ENCODE measurements at regions not wholly inside any gene's neighbourhood (a gene's known extent, or its start where the extent isn't known, plus 50 kb on each side); places are given as distances from the start of the nearest gene placed in this dataset.

- Histone ChIP-seq H3F3A (ENCODE audit: low read depth) (no peaks in the 10 kb centered on the region), H2AFZ (replicated peaks) (no peak overlapping the region), H3K4me1 (no peaks in the 10 kb centered on the region), H3K36me3 (no peaks in the 10 kb centered on the region), H3K9ac (no peak overlapping the region), H3K4me2 (no peak overlapping the region), H3K27me3 (no peaks in the 10 kb centered on the region), H3K4me3 (no peak overlapping the region), H4K20me1 (ENCODE audit: low read depth) (no peaks in the 10 kb centered on the region), H3K79me2 (ENCODE audit: low read depth) (no peaks in the 10 kb centered on the region), H3K27ac (no peak overlapping the region), H3K9me3 (ENCODE audit: low read depth) (no peaks in the 10 kb centered on the region)
- Mint-ChIP-seq H3K4me3 (no peak overlapping the region), H3K27me3 (ENCODE audit: insufficient read depth, low read depth) (no peaks in the 10 kb centered on the region), H3K27ac (no peak overlapping the region), H3K36me3 (no peaks in the 10 kb centered on the region), H3K4me1 (no peaks in the 10 kb centered on the region), H3K9me3 (peaks cover 5% of the 10 kb centered on the region)
- no peak for DNase-seq (ENCODE audit: low spot score)
- TF ChIP-seq, protein P1, sequence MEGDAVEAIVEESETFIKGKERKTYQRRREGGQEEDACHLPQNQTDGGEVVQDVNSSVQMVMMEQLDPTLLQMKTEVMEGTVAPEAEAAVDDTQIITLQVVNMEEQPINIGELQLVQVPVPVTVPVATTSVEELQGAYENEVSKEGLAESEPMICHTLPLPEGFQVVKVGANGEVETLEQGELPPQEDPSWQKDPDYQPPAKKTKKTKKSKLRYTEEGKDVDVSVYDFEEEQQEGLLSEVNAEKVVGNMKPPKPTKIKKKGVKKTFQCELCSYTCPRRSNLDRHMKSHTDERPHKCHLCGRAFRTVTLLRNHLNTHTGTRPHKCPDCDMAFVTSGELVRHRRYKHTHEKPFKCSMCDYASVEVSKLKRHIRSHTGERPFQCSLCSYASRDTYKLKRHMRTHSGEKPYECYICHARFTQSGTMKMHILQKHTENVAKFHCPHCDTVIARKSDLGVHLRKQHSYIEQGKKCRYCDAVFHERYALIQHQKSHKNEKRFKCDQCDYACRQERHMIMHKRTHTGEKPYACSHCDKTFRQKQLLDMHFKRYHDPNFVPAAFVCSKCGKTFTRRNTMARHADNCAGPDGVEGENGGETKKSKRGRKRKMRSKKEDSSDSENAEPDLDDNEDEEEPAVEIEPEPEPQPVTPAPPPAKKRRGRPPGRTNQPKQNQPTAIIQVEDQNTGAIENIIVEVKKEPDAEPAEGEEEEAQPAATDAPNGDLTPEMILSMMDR (IDR thresholded peaks at IDR 0.05): no peak
- TF ChIP-seq EZH2 (IDR thresholded peaks at IDR 0.05): no peak
- TF ChIP-seq EZH2phosphoT487 (IDR thresholded peaks at IDR 0.05): no peak
These were observed 485.5 kb downstream of the NAF1 start for GRCh38 chr4:162681212-162681611.

DNA sequence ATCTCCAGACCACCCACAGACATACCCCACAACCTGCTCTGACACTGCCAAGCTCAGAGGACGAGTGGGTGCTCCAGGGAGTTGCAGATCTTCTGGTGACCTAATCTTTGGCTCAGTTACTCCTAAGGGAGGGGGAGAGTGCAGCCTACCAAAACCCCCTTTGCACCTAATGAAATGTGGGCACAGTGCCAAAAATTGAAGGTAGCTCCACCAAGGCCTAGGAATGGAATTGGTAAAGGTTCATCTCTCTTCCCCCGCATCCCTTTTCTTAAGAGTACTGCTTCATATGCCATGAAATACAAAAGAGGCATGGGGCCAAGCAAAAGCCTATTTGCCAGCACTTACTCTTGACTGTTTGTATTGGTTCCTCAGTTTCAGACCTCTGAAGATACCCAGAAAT lies 491.0 kb downstream of the NAF1 start:
- no peak overlapping the region for H3K9ac ChIP-seq
- no peaks in the 10 kb centered on the region for H3K27me3 ChIP-seq
- H3K27ac ChIP-seq: no peak overlapping the region
- H3K4me3 Mint-ChIP-seq: no peak overlapping the region
- no peak overlapping the region for H3K27ac Mint-ChIP-seq
- no peaks in the 10 kb centered on the region for H3K4me1 Mint-ChIP-seq
- H3K9me3 Mint-ChIP-seq: peaks cover 6% of the 10 kb centered on the region
- no peak for TF ChIP-seq EZH2 (IDR thresholded peaks at IDR 0.05)
- TF ChIP-seq, protein P1 (IDR thresholded peaks at IDR 0.05): no peak
- TF ChIP-seq EZH2phosphoT487 (IDR thresholded peaks at IDR 0.05): no peak
- no peak overlapping the region for H3K4me2 ChIP-seq
- H3K27me3 Mint-ChIP-seq (ENCODE audit: insufficient read depth, low read depth): no peaks in the 10 kb centered on the region
- H3K4me1 ChIP-seq: no peaks in the 10 kb centered on the region
- no peaks in the 10 kb centered on the region for H3K9me3 ChIP-seq (ENCODE audit: low read depth)
- no peak for DNase-seq (ENCODE audit: low spot score)
- no peaks in the 10 kb centered on the region for H3K79me2 ChIP-seq (ENCODE audit: low read depth)
- H3F3A ChIP-seq (ENCODE audit: low read depth): no peaks in the 10 kb centered on the region
- no peak overlapping the region for H2AFZ ChIP-seq (replicated peaks)
- H4K20me1 ChIP-seq (ENCODE audit: low read depth): no peaks in the 10 kb centered on the region
- no peaks in the 10 kb centered on the region for H3K36me3 ChIP-seq
- H3K36me3 Mint-ChIP-seq: no peaks in the 10 kb centered on the region
- H3K4me3 ChIP-seq: no peak overlapping the region

DNA sequence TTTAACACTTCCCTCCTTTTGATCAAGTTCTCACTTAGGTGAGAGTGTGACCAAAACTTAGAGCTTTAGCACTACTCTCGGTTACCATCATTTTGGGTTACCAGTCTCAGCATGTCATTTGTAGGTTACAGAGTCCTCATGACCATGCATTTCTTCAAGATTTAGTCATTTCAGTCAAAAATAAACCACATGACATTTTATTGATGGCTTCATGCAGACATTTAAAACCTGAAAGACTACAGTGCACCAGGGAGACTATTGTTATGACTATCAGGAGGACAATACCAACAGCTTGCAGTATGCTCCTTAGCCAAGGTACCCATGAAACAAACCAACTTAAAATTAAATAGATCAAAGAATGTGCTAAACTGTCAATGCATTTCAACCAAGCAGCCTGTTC lies 498.1 kb upstream of the FSTL5 start:
- Mint-ChIP-seq H3K4me3 (no peak overlapping the region), H3K4me1 (no peaks in the 10 kb centered on the region), H3K9me3 (peaks cover 2% of the 10 kb centered on the region), H3K36me3 (no peaks in the 10 kb centered on the region), H3K27me3 (ENCODE audit: insufficient read depth, low read depth) (no peaks in the 10 kb centered on the region), H3K27ac (no peak overlapping the region)
- Histone ChIP-seq H3K4me1 (no peaks in the 10 kb centered on the region), H3K9ac (no peak overlapping the region), H3K27ac (no peak overlapping the region), H3K79me2 (ENCODE audit: low read depth) (no peaks in the 10 kb centered on the region), H2AFZ (replicated peaks) (no peak overlapping the region), H3K4me3 (no peak overlapping the region), H3F3A (ENCODE audit: low read depth) (no peaks in the 10 kb centered on the region), H4K20me1 (ENCODE audit: low read depth) (no peaks in the 10 kb centered on the region), H3K36me3 (no peaks in the 10 kb centered on the region), H3K4me2 (no peak overlapping the region), H3K27me3 (no peaks in the 10 kb centered on the region), H3K9me3 (ENCODE audit: low read depth) (no peaks in the 10 kb centered on the region)
- TF ChIP-seq, protein P1 (IDR thresholded peaks at IDR 0.05): no peak
- TF ChIP-seq EZH2phosphoT487 (IDR thresholded peaks at IDR 0.05): no peak
- no peak for TF ChIP-seq EZH2 (IDR thresholded peaks at IDR 0.05)
- DNase-seq (ENCODE audit: low spot score): no peak

- H3K27me3 Mint-ChIP-seq (ENCODE audit: insufficient read depth, low read depth): no peaks in the 10 kb centered on the region
- Histone ChIP-seq H3K36me3 (no peaks in the 10 kb centered on the region), H3K4me3 (no peak overlapping the region), H3K27me3 (no peaks in the 10 kb centered on the region), H3K9me3 (ENCODE audit: low read depth) (no peaks in the 10 kb centered on the region), H3F3A (ENCODE audit: low read depth) (no peaks in the 10 kb centered on the region), H3K4me2 (no peak overlapping the region), H2AFZ (replicated peaks) (no peak overlapping the region), H3K4me1 (no peaks in the 10 kb centered on the region), H4K20me1 (ENCODE audit: low read depth) (no peaks in the 10 kb centered on the region), H3K9ac (no peak overlapping the region), H3K79me2 (ENCODE audit: low read depth) (no peaks in the 10 kb centered on the region), H3K27ac (no peak overlapping the region)
- no peak overlapping the region for H3K4me3 Mint-ChIP-seq
- H3K9me3 Mint-ChIP-seq: no peaks in the 10 kb centered on the region
- H3K4me1 Mint-ChIP-seq: no peaks in the 10 kb centered on the region
- H3K36me3 Mint-ChIP-seq: no peaks in the 10 kb centered on the region
- DNase-seq (ENCODE audit: low spot score): no peak
- no peak overlapping the region for H3K27ac Mint-ChIP-seq
- TF ChIP-seq, protein P1 (IDR thresholded peaks at IDR 0.05): no peak
- no peak for TF ChIP-seq EZH2phosphoT487 (IDR thresholded peaks at IDR 0.05)
These were observed 495.9 kb upstream of the FSTL5 start for GRCh38 chr4:162659716-162660115.
